ENCODE measurements at regions not wholly inside any gene's neighbourhood (a gene's known extent, or its start where the extent isn't known, plus 50 kb on each side); places are given as distances from the start of the nearest gene placed in this dataset.

DNA sequence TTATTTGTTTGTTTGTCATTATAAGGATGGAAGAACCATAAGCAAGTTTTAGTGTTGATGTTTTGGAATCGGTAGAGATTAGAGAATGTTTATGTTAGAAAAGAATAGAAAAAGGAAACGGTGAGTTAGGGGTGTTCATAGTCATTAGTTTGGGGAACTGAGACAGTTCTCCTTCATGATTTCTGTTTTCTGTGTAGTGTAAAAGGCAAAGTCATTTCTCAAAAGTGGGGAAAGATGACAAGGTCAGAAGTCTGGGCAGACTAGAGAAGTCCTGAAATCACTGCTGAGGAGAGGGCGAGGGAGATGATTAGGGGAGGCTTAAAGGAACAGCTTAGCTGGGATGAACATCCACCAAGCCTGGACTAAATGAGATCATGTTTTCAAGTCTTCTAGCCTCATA is 498.9 kb downstream of the TTLL7 start (continued):
- TF ChIP-seq HSF1 (IDR thresholded peaks at IDR 0.05; ENCODE audit: low read depth, low read length), result no peak
- no peak for TF ChIP-seq MYC (IDR thresholded peaks at IDR 0.05; ENCODE audit: insufficient read depth, insufficient read length, insufficient replicate concordance, low read length, severe bottlenecking)
- no peak for TF ChIP-seq RB1 (IDR thresholded peaks at IDR 0.05; ENCODE audit: borderline replicate concordance)
- TF ChIP-seq SIX5 (IDR thresholded peaks at IDR 0.05; ENCODE audit: low read depth, low read length, severe bottlenecking), result no peak
- TF ChIP-seq, protein P1, sequence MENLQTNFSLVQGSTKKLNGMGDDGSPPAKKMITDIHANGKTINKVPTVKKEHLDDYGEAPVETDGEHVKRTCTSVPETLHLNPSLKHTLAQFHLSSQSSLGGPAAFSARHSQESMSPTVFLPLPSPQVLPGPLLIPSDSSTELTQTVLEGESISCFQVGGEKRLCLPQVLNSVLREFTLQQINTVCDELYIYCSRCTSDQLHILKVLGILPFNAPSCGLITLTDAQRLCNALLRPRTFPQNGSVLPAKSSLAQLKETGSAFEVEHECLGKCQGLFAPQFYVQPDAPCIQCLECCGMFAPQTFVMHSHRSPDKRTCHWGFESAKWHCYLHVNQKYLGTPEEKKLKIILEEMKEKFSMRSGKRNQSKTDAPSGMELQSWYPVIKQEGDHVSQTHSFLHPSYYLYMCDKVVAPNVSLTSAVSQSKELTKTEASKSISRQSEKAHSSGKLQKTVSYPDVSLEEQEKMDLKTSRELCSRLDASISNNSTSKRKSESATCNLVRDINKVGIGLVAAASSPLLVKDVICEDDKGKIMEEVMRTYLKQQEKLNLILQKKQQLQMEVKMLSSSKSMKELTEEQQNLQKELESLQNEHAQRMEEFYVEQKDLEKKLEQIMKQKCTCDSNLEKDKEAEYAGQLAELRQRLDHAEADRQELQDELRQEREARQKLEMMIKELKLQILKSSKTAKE (IDR thresholded peaks at IDR 0.05; ENCODE audit: low read depth, poor library complexity, severe bottlenecking), result peak; percentile 72
- no peak for TF ChIP-seq FOXK2 (IDR thresholded peaks at IDR 0.05)
- TF ChIP-seq TCF3 (IDR thresholded peaks at IDR 0.05; ENCODE audit: borderline replicate concordance, insufficient read depth, low read depth, low read length), result no peak
- no peak for TF ChIP-seq MLLT1 (IDR thresholded peaks at IDR 0.05)
- TF ChIP-seq CHD2 (IDR thresholded peaks at IDR 0.05; ENCODE audit: borderline replicate concordance, low read depth, low read length), result 0 out of 2 replicates have a peak, but pooled peaks have one; percentile 22
- TF ChIP-seq KAT2A (conservative IDR thresholded peaks at IDR 0.05; ENCODE audit: control insufficient read depth, low read depth, low read length), result no peak
- TF ChIP-seq NR2F1 (conservative IDR thresholded peaks at IDR 0.05), result peak; percentile 82
- TF ChIP-seq, protein P2, sequence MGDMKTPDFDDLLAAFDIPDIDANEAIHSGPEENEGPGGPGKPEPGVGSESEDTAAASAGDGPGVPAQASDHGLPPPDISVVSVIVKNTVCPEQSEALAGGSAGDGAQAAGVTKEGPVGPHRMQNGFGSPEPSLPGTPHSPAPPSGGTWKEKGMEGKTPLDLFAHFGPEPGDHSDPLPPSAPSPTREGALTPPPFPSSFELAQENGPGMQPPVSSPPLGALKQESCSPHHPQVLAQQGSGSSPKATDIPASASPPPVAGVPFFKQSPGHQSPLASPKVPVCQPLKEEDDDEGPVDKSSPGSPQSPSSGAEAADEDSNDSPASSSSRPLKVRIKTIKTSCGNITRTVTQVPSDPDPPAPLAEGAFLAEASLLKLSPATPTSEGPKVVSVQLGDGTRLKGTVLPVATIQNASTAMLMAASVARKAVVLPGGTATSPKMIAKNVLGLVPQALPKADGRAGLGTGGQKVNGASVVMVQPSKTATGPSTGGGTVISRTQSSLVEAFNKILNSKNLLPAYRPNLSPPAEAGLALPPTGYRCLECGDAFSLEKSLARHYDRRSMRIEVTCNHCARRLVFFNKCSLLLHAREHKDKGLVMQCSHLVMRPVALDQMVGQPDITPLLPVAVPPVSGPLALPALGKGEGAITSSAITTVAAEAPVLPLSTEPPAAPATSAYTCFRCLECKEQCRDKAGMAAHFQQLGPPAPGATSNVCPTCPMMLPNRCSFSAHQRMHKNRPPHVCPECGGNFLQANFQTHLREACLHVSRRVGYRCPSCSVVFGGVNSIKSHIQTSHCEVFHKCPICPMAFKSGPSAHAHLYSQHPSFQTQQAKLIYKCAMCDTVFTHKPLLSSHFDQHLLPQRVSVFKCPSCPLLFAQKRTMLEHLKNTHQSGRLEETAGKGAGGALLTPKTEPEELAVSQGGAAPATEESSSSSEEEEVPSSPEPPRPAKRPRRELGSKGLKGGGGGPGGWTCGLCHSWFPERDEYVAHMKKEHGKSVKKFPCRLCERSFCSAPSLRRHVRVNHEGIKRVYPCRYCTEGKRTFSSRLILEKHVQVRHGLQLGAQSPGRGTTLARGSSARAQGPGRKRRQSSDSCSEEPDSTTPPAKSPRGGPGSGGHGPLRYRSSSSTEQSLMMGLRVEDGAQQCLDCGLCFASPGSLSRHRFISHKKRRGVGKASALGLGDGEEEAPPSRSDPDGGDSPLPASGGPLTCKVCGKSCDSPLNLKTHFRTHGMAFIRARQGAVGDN (IDR thresholded peaks at IDR 0.05), result no peak
